ENCODE measurements at regions not wholly inside any gene's neighbourhood (a gene's known extent, or its start where the extent isn't known, plus 50 kb on each side); places are given as distances from the start of the nearest gene placed in this dataset.

DNA sequence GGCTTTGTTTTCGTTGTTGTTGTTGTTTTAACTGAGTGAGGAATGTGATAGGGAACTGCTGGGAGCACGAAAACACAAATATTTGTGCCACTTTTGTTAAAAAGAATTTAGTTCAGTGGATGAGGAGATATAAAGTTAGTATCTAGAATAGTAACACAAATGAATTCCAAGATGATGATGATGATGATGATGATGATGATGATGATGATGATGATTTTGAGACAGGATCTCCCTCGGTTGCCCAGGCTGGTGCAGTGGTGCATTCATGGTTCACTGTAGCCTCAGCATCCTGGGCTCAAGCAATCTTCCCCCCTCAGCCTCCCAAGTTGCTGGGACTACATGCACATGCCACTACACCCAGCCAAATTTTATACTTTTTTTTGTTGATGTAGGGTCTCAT lies 223.7 kb downstream of the DSEL start:
- TF ChIP-seq, protein P1, sequence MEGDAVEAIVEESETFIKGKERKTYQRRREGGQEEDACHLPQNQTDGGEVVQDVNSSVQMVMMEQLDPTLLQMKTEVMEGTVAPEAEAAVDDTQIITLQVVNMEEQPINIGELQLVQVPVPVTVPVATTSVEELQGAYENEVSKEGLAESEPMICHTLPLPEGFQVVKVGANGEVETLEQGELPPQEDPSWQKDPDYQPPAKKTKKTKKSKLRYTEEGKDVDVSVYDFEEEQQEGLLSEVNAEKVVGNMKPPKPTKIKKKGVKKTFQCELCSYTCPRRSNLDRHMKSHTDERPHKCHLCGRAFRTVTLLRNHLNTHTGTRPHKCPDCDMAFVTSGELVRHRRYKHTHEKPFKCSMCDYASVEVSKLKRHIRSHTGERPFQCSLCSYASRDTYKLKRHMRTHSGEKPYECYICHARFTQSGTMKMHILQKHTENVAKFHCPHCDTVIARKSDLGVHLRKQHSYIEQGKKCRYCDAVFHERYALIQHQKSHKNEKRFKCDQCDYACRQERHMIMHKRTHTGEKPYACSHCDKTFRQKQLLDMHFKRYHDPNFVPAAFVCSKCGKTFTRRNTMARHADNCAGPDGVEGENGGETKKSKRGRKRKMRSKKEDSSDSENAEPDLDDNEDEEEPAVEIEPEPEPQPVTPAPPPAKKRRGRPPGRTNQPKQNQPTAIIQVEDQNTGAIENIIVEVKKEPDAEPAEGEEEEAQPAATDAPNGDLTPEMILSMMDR (IDR thresholded peaks at IDR 0.05; ENCODE audit: low read length) = no peak
- TF ChIP-seq EZH2phosphoT487 (IDR thresholded peaks at IDR 0.05; ENCODE audit: low read length) = no peak
- TF ChIP-seq EZH2 (optimal IDR thresholded peaks at IDR 0.05; ENCODE audit: low read depth, low read length) = no peak
